IMR-90 (cell line): ENCODE measurements at regions not wholly inside any gene's neighbourhood (a gene's known extent, or its start where the extent isn't known, plus 50 kb on each side); places are given as distances from the start of the nearest gene placed in this dataset.

Experiments used
- ATAC-seq: fragments of 200-7000 bp; cut with Tn5 transposase; 2 replicates; pipeline ENCODE4 v1.9.1; 2020; ENCODE audit warnings: low read depth, mild to moderate bottlenecking, moderate library complexity
- BruUV-seq: library from RNA; stranded (reverse); fragments of 400-500 nt; replicated peaks from 2 replicates; lab custom pipeline; 2021; lab: Mats Ljungman, UMichigan
- CTCF ChIA-PET: fragments of 300-600 bp; formaldehyde crosslinking; extraction: SDS; loops from one replicate; lab custom pipeline; 2021; ENCODE audit warnings: antibody characterized with exemption; lab: Yijun Ruan, JAX
- POLR2A ChIA-PET: fragments of 300-600 bp; sonication (Branson Sonifier 250); formaldehyde crosslinking; loops from one replicate; lab custom pipeline; 2022; ENCODE audit warnings: antibody characterized with exemption; ENCODE audit not compliant: unreplicated experiment; lab: Charles Lee
- DNase-seq: peaks from one replicate; pipeline ENCODE4 v3.0.0; 2013
- H2AFZ ChIP-seq: replicated peaks from 2 replicates; pipeline ENCODE3; 2013; ENCODE audit warnings: low read length, mild to moderate bottlenecking; ENCODE audit not compliant: poor library complexity
- H2AK5ac ChIP-seq: 2 replicates; pipeline ENCODE4 v1.6.1; 2013; ENCODE audit warnings: low read depth, low read length, inconsistent platforms
- H2AK9ac ChIP-seq: replicated peaks from 2 replicates; pipeline ENCODE3; 2013; ENCODE audit warnings: mild to moderate bottlenecking, low read depth, low read length, moderate library complexity; ENCODE audit not compliant: poor library complexity
- H2BK120ac ChIP-seq: 2 replicates; pipeline ENCODE4 v1.6.1; 2013; ENCODE audit warnings: low read depth, low read length, inconsistent platforms
- H2BK15ac ChIP-seq: 3 replicates; pipeline ENCODE4 v1.6.1; 2013; ENCODE audit warnings: low read depth, low read length, inconsistent platforms
- H2BK20ac ChIP-seq: 2 replicates; pipeline ENCODE4 v1.6.1; 2013; ENCODE audit warnings: low read depth, mild to moderate bottlenecking, inconsistent platforms, low read length, moderate library complexity
- H2BK5ac ChIP-seq: 2 replicates; pipeline ENCODE4 v1.6.1; 2013; ENCODE audit warnings: mild to moderate bottlenecking, low read depth, low read length, inconsistent platforms; ENCODE audit not compliant: poor library complexity, severe bottlenecking
- H3K14ac ChIP-seq: replicated peaks from 2 replicates; pipeline ENCODE4 v1.6.1; 2013; ENCODE audit warnings: low read depth, low read length, inconsistent platforms
- H3K18ac ChIP-seq: 2 replicates; pipeline ENCODE4 v1.6.1; 2013; ENCODE audit warnings: low read depth, low read length, control low read depth
- H3K23ac ChIP-seq: 2 replicates; pipeline ENCODE4 v1.6.1; 2013; ENCODE audit warnings: low read depth, low read length, inconsistent platforms
- H3K27ac ChIP-seq: 2 replicates; pipeline ENCODE4 v1.5.1; 2013; ENCODE audit warnings: mild to moderate bottlenecking, control low read depth, low read length; ENCODE audit not compliant: insufficient read depth
- H3K27me3 ChIP-seq: 2 replicates; pipeline ENCODE4 v1.6.1; 2013; ENCODE audit warnings: low read length; ENCODE audit not compliant: control insufficient read depth, insufficient read depth
- H3K36me3 ChIP-seq: 2 replicates; pipeline ENCODE4 v1.6.1; 2013; ENCODE audit warnings: low read length, mixed read lengths; ENCODE audit not compliant: control insufficient read depth, insufficient read depth
- H3K4ac ChIP-seq: 2 replicates; pipeline ENCODE4 v1.6.1; 2013; ENCODE audit warnings: low read depth, low read length, inconsistent platforms
- H3K4me1 ChIP-seq: 2 replicates; pipeline ENCODE4 v1.6.1; 2013; ENCODE audit warnings: low read length, mixed read lengths; ENCODE audit not compliant: control insufficient read depth, insufficient read depth
- H3K4me2 ChIP-seq: 2 replicates; pipeline ENCODE4 v1.6.1; 2013; ENCODE audit warnings: low read depth, mild to moderate bottlenecking, control low read depth, low read length, moderate library complexity
- H3K4me3 ChIP-seq: 2 replicates; pipeline ENCODE4 v1.5.1; 2013; ENCODE audit warnings: low read depth, mild to moderate bottlenecking, control low read depth, low read length, moderate library complexity; ENCODE audit not compliant: insufficient read depth
- H3K56ac ChIP-seq: 2 replicates; pipeline ENCODE4 v1.6.1; 2013; ENCODE audit warnings: low read length, inconsistent platforms; ENCODE audit not compliant: insufficient read depth; ENCODE audit errors: extremely low read depth
- H3K79me1 ChIP-seq, 2 experiments: 2 replicates each; pipeline ENCODE4 v1.6.1; 2013; ENCODE audit warnings: low read length in 2 of 2, inconsistent platforms in 1 of 2, low read depth in 1 of 2
- H3K9ac ChIP-seq: 2 replicates; pipeline ENCODE4 v1.6.1; 2013; ENCODE audit warnings: low read depth, low read length, control low read depth
- H3K9me1 ChIP-seq: 2 replicates; pipeline ENCODE4 v1.6.1; 2013; ENCODE audit warnings: low read length, inconsistent platforms; ENCODE audit not compliant: insufficient read depth
- H3K9me3 ChIP-seq: 2 replicates; pipeline ENCODE4 v1.6.1; 2013; ENCODE audit warnings: low read length; ENCODE audit not compliant: control insufficient read depth, insufficient read depth
- H4K20me1 ChIP-seq: 2 replicates; pipeline ENCODE4 v1.6.1; 2013; ENCODE audit warnings: low read length, inconsistent platforms; ENCODE audit not compliant: insufficient read depth
- H4K5ac ChIP-seq: 2 replicates; pipeline ENCODE4 v1.6.1; 2013; ENCODE audit warnings: mild to moderate bottlenecking, low read depth, low read length, control low read depth
- H4K8ac ChIP-seq, 2 experiments: 2 replicates each; pipeline ENCODE4 v1.6.1; 2013; ENCODE audit warnings: low read depth in 2 of 2, low read length in 2 of 2, control low read depth in 1 of 2, inconsistent platforms in 1 of 2
- H4K91ac ChIP-seq: 2 replicates; pipeline ENCODE4 v1.6.1; 2013; ENCODE audit warnings: low read depth, low read length, inconsistent platforms; ENCODE audit not compliant: insufficient read depth
- BHLHE40 ChIP-seq: fragments of 150-350 bp; IDR thresholded peaks from 2 replicates; pipeline ENCODE4 v1.6.1; 2016; ENCODE audit warnings: mild to moderate bottlenecking, low read depth, low read length
- CHD1 ChIP-seq: IDR thresholded peaks from 2 replicates; pipeline ENCODE4 v1.6.1; 2012; ENCODE audit warnings: low read depth, low read length, improper control_type of control experiment
- CTCF ChIP-seq: conservative IDR thresholded peaks from 2 replicates; pipeline ENCODE4 v1.5.1; 2012; ENCODE audit warnings: mild to moderate bottlenecking, low read depth, low read length, improper control_type of control experiment
- ELK1 ChIP-seq: fragments of 150-350 bp; IDR thresholded peaks from 2 replicates; pipeline ENCODE4 v1.6.1; 2016; ENCODE audit warnings: low read depth, mild to moderate bottlenecking, low read length, moderate library complexity, borderline replicate concordance
- FOS ChIP-seq: fragments of 150-350 bp; IDR thresholded peaks from 2 replicates; pipeline ENCODE4 v1.6.1; 2016; ENCODE audit warnings: low read depth, low read length
- MAZ ChIP-seq: IDR thresholded peaks from 2 replicates; pipeline ENCODE4 v1.6.1; 2012; ENCODE audit warnings: low read depth, mild to moderate bottlenecking, low read length, improper control_type of control experiment, moderate library complexity, borderline replicate concordance
- MXI1 ChIP-seq: IDR thresholded peaks from 2 replicates; pipeline ENCODE4 v1.6.1; 2012; ENCODE audit warnings: low read depth, mild to moderate bottlenecking, low read length, moderate library complexity, borderline replicate concordance
- NFE2L2 ChIP-seq: fragments of 150-350 bp; IDR thresholded peaks from 2 replicates; pipeline ENCODE4 v1.6.1; 2016; ENCODE audit warnings: low read depth, mild to moderate bottlenecking, low read length
- POLR2A ChIP-seq: IDR thresholded peaks from 2 replicates; pipeline ENCODE4 v1.6.1; 2012; ENCODE audit warnings: mild to moderate bottlenecking, low read depth, low read length
- RAD21 ChIP-seq: IDR thresholded peaks from 2 replicates; pipeline ENCODE4 v1.6.1; 2012; ENCODE audit warnings: low read length, improper control_type of control experiment
- RFX5 ChIP-seq: IDR thresholded peaks from 2 replicates; pipeline ENCODE4 v1.8.0; 2012; ENCODE audit warnings: low read depth, mild to moderate bottlenecking, low read length, moderate library complexity
- SMC3 ChIP-seq: fragments of 150-350 bp; IDR thresholded peaks from 2 replicates; pipeline ENCODE4 v1.6.1; 2016; ENCODE audit warnings: low read depth, mild to moderate bottlenecking, antibody characterized with exemption, low read length, moderate library complexity
- USF2 ChIP-seq: fragments of 150-350 bp; IDR thresholded peaks from 2 replicates; pipeline ENCODE4 v1.6.1; 2017; ENCODE audit warnings: mild to moderate bottlenecking, antibody characterized with exemption, low read length, low read depth
- WGBS, 2 experiments: methylation state at CpG; one replicate each; pipeline versions ENCODE4 v1.1.5 to v1.1.7; 2013; ENCODE audit warnings: missing lambda C conversion rate in 2 of 2; ENCODE audit not compliant: insufficient read length in 1 of 2; ENCODE audit errors: extremely low coverage in 2 of 2; 5-methylcytosine and 5-hydroxymethylcytosine counted together
- dilution Hi-C: fragments of 300-500 bp; cut with HindIII; formaldehyde crosslinking; loops from one replicate; pipeline ENCODE4 v1.14.3; 2018; ENCODE audit warnings: low sequenced_read_pairs; ENCODE audit not compliant: unreplicated experiment
- in situ Hi-C: fragments of 300-500 bp; cut with MboI; formaldehyde crosslinking; loops from 3 replicates; pipeline ENCODE4 v1.14.3; 2019; ENCODE audit warnings: low sequenced_read_pairs, inconsistent platforms, mixed read lengths
- intact Hi-C: fragments of 100-400 bp; cut with micrococcal nuclease; formaldehyde crosslinking; loops from 2 replicates; pipeline ENCODE4 v1.10.0; 2022

GRCh38 chr14:48614003-48614402, 938.6 kb upstream of the MDGA2 start:
- DNase-seq (peak; percentile 16), ATAC-seq (peak; percentile 59)
- Histone ChIP-seq H3K27ac (no peak overlapping the region), H2AK9ac (no peak overlapping the region), H3K56ac (no peak overlapping the region), H3K9ac (no peak overlapping the region), H3K23ac (no peak overlapping the region), H2AK5ac (no peak overlapping the region), H3K4me2 (no peak overlapping the region), H2BK5ac (no peak overlapping the region), H3K9me1 (no peaks in the 10 kb centered on the region), H3K4me3 (no peak overlapping the region), H4K5ac (no peak overlapping the region), H4K8ac (no peak overlapping the region), H3K18ac (no peak overlapping the region), H2BK20ac (no peak overlapping the region), H3K14ac (no peak overlapping the region), H3K27me3 (no peaks in the 10 kb centered on the region), H2BK120ac (no peak overlapping the region), H3K9me3 (no peaks in the 10 kb centered on the region), H3K79me1 (no peaks in the 10 kb centered on the region), H2BK15ac (no peak overlapping the region), H3K36me3 (no peaks in the 10 kb centered on the region), H4K91ac (no peak overlapping the region), H3K4ac (no peak overlapping the region), H4K20me1 (no peaks in the 10 kb centered on the region), H2AFZ (no peak overlapping the region), H3K4me1 (no peaks in the 10 kb centered on the region)
- intact Hi-C loops: no loop called here
- WGBS, 2 experiments: no CpG with 5 or more reads among the region's 2 CpGs
- CTCF ChIA-PET: no interaction called here
- BruUV-seq: no TSS peak
- TF ChIP-seq CHD1 (no peak), POLR2A (no peak), NFE2L2 (no peak), BHLHE40 (no peak), ELK1 (no peak), RFX5 (no peak), USF2 (no peak), CTCF (no peak), FOS (no peak), RAD21 (no peak), SMC3 (no peak), MXI1 (no peak), MAZ (no peak)
- POLR2A ChIA-PET: no interaction called here
- dilution Hi-C loops: no loop called here
- in situ Hi-C loops: no loop called here
